Endothelial cell of umbilical vein (primary cell): ENCODE measurements at regions not wholly inside any gene's neighbourhood (a gene's known extent, or its start where the extent isn't known, plus 50 kb on each side); places are given as distances from the start of the nearest gene placed in this dataset.

Experiments
- BruUV-seq: library from RNA; stranded (reverse); fragments of 400-500 nt; replicated peaks from 2 replicates; lab custom pipeline; 2021; lab: Mats Ljungman, UMichigan
- CTCF ChIA-PET: fragments of 300-600, 350-600 bp; sonication (Branson Sonifier 250); formaldehyde crosslinking; loops from one replicate; lab custom pipeline; 2021; ENCODE audit warnings: antibody characterized with exemption, inconsistent platforms; lab: Charles Lee
- POLR2A ChIA-PET: fragments of 300-600, 350-600 bp; sonication (Branson Sonifier 250); formaldehyde crosslinking; loops from one replicate; lab custom pipeline; 2021; ENCODE audit warnings: antibody characterized with exemption, inconsistent platforms; lab: Charles Lee
- DNase-seq: peaks from one replicate; pipeline ENCODE4 v3.0.0-alpha.2; 2011; ENCODE audit warnings: low read depth, low spot score
- FAIRE-seq: peaks from 2 replicates; lab custom pipeline; 2011; peaks lifted over from hg19 to GRCh38; lab: Jason Lieb, UNC
- H2AFZ ChIP-seq: 2 replicates; pipeline ENCODE4 v1.6.0; 2012; ENCODE audit warnings: low read depth, low read length, control low read depth, inconsistent platforms
- H3K27ac ChIP-seq: 2 replicates; pipeline ENCODE4 v1.5.1; 2011; ENCODE audit warnings: low read depth, mild to moderate bottlenecking, control low read depth, low read length, moderate library complexity; ENCODE audit not compliant: insufficient read depth
- H3K27me3 ChIP-seq, 2 experiments: 2 replicates each; pipeline versions ENCODE4 v1.6.0 to v1.6.1; 2011; ENCODE audit warnings: low read length in 2 of 2, mixed read lengths in 1 of 2; ENCODE audit not compliant: control insufficient read depth in 2 of 2, insufficient read depth in 2 of 2
- H3K36me3 ChIP-seq, 2 experiments: 2 replicates in 1 of 2; 3 replicates in 1 of 2; pipeline ENCODE4 v1.5.1; 2011; ENCODE audit warnings: low read length in 2 of 2, mild to moderate bottlenecking in 1 of 2, moderate library complexity in 1 of 2; ENCODE audit not compliant: control insufficient read depth in 2 of 2, insufficient read depth in 2 of 2; ENCODE audit errors: extremely low read depth in 1 of 2
- H3K4me1 ChIP-seq: 3 replicates; pipeline ENCODE4 v1.5.1; 2011; ENCODE audit warnings: mild to moderate bottlenecking, low read length; ENCODE audit not compliant: control insufficient read depth, insufficient read depth; ENCODE audit errors: extremely low read depth
- H3K4me2 ChIP-seq: 2 replicates; pipeline ENCODE4 v1.6.1; 2011; ENCODE audit warnings: low read length, control low read depth, mixed read lengths; ENCODE audit not compliant: insufficient read depth
- H3K4me3 ChIP-seq, 3 experiments: fragments of 200-600 bp in 1 of 3; sonication (generic), shearing (Covaris generic) in 1 of 3; replicated peaks in 1 of 3; 2 replicates each; pipeline ENCODE4 v1.5.1; 2011 to 2016; ENCODE audit warnings: control low read depth in 3 of 3, low read length in 3 of 3, mild to moderate bottlenecking in 2 of 3, inconsistent platforms in 1 of 3, low read depth in 1 of 3, moderate library complexity in 1 of 3; ENCODE audit not compliant: insufficient read depth in 1 of 3
- H3K79me2 ChIP-seq: 2 replicates; pipeline ENCODE4 v1.6.0; 2012; ENCODE audit warnings: low read length, inconsistent platforms; ENCODE audit not compliant: control insufficient read depth, insufficient read depth
- H3K9ac ChIP-seq: replicated peaks from 2 replicates; pipeline ENCODE3; 2011; ENCODE audit warnings: low read length, control low read depth; ENCODE audit not compliant: insufficient read depth; ENCODE audit errors: extremely low read depth
- H3K9me1 ChIP-seq: replicated peaks from 3 replicates; pipeline ENCODE4 v1.6.0; 2011; ENCODE audit warnings: mild to moderate bottlenecking, low read length; ENCODE audit not compliant: control insufficient read depth, insufficient read depth; ENCODE audit errors: extremely low read depth
- H3K9me3 ChIP-seq: replicated peaks from 2 replicates; pipeline ENCODE4 v1.5.1; 2012; ENCODE audit warnings: low read length, inconsistent platforms; ENCODE audit not compliant: control insufficient read depth, insufficient read depth
- H4K20me1 ChIP-seq: replicated peaks from 2 replicates; pipeline ENCODE3; 2011; ENCODE audit warnings: mild to moderate bottlenecking, low read length; ENCODE audit not compliant: control insufficient read depth, insufficient read depth; ENCODE audit errors: extremely low read depth
- CTCF ChIP-seq, 2 donors: IDR thresholded peaks; 1 replicate in 1 of 2; 2 replicates in 1 of 2; pipeline ENCODE4 v1.5.1; 2011; ENCODE audit warnings: low read length in 2 of 2, mild to moderate bottlenecking in 2 of 2, moderate library complexity in 2 of 2, control low read depth in 1 of 2, inconsistent platforms in 1 of 2, low read depth in 1 of 2; ENCODE audit not compliant: insufficient read depth in 1 of 2; ENCODE audit errors: extremely low read depth in 1 of 2
- EZH2 ChIP-seq: IDR thresholded peaks from 2 replicates; pipeline ENCODE4 v1.6.1; 2012; ENCODE audit warnings: borderline replicate concordance, low read depth, mild to moderate bottlenecking, moderate library complexity, low read length, inconsistent platforms; ENCODE audit not compliant: severe bottlenecking
- FOS ChIP-seq: IDR thresholded peaks from 2 replicates; pipeline ENCODE4 v1.6.1; 2011; ENCODE audit warnings: mild to moderate bottlenecking, low read length, moderate library complexity, borderline replicate concordance; ENCODE audit not compliant: insufficient read depth
- GATA2 ChIP-seq: IDR thresholded peaks from 2 replicates; pipeline ENCODE4 v1.7.0; 2011; ENCODE audit warnings: low read depth, mild to moderate bottlenecking, moderate library complexity, mixed read lengths, low read length; ENCODE audit not compliant: insufficient read length, insufficient read depth
- JUN ChIP-seq: IDR thresholded peaks from 2 replicates; pipeline ENCODE4 v1.6.1; 2011; ENCODE audit warnings: borderline replicate concordance, low read depth; ENCODE audit not compliant: insufficient read length, insufficient read depth
- MYC ChIP-seq: IDR thresholded peaks from one replicate; pipeline ENCODE4 v1.6.1; 2011; ENCODE audit warnings: mild to moderate bottlenecking, low read depth, low read length
- POLR2A ChIP-seq: IDR thresholded peaks from 2 replicates; pipeline ENCODE4 v1.6.1; 2012; ENCODE audit warnings: low read depth, mild to moderate bottlenecking, control low read depth, low read length
- POLR2AphosphoS5 ChIP-seq: IDR thresholded peaks from 2 replicates; pipeline ENCODE4 v1.6.1; 2012; ENCODE audit warnings: low read depth, mild to moderate bottlenecking, control low read depth, low read length, moderate library complexity; ENCODE audit not compliant: insufficient read depth
- dilution Hi-C: fragments of 300-500 bp; cut with MboI; formaldehyde crosslinking; loops from one replicate; pipeline ENCODE4 v1.15.0; 2019; ENCODE audit warnings: low sequenced_read_pairs; ENCODE audit not compliant: extremely low pct_ligation_motif_present
- intact Hi-C: fragments of 100-400 bp; cut with micrococcal nuclease; formaldehyde crosslinking; loops from one replicate; pipeline ENCODE4 v1.10.0; 2022
- TF ChIP-seq, protein P1 (sequence below): IDR thresholded peaks from 2 replicates; pipeline ENCODE4 v1.6.1; 2011; ENCODE audit not compliant: insufficient read depth, insufficient read length

- no TSS peak for BruUV-seq
- CTCF ChIA-PET: no interaction called here
- POLR2A ChIA-PET: no interaction called here
- Histone ChIP-seq H3K27me3 (no peaks in the 10 kb centered on the region), H3K4me3 (no peak overlapping the region), H4K20me1 (no peaks in the 10 kb centered on the region), H3K79me2 (no peaks in the 10 kb centered on the region), H3K4me2 (no peak overlapping the region), H3K27ac (no peak overlapping the region), H3K4me1 (no peaks in the 10 kb centered on the region), H3K9me3 (peaks cover 8% of the 10 kb centered on the region), H3K9me1 (no peaks in the 10 kb centered on the region), H2AFZ (no peak overlapping the region), H3K9ac (no peak overlapping the region), H3K36me3 (no peaks in the 10 kb centered on the region)
- TF ChIP-seq POLR2A (no peak), JUN (no peak), POLR2AphosphoS5 (no peak), EZH2 (no peak), MYC (no peak), FOS (no peak), CTCF (IDR thresholded peaks at IDR 0.05; ENCODE audit: extremely low read depth in 1 of 2, insufficient read depth in 1 of 2, low read depth in 1 of 2, low read length in 2 of 2) (no peak), GATA2 (no peak)
- TF ChIP-seq, protein P1, sequence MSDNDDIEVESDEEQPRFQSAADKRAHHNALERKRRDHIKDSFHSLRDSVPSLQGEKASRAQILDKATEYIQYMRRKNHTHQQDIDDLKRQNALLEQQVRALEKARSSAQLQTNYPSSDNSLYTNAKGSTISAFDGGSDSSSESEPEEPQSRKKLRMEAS: no peak
- DNase-seq (no peak), FAIRE-seq (no peak)
- intact Hi-C loops: no loop called here
- dilution Hi-C loops: no loop called here
These were observed 197.4 kb upstream of the RGMA start for GRCh38 chr15:93286446-93286845.
